Uterus (tissue), 3 donors: ENCODE measurements at regions not wholly inside any gene's neighbourhood (a gene's known extent, or its start where the extent isn't known, plus 50 kb on each side); places are given as distances from the start of the nearest gene placed in this dataset.

Experiments
- DNase-seq, 2 donors: peaks; one replicate each; pipeline ENCODE4 v3.0.0-alpha.2; 2019 to 2020
- H3K27ac ChIP-seq, 2 donors: fragments of 200-600 bp; sonication (generic); 1 replicate in 1 of 2; 2 replicates in 1 of 2; pipeline ENCODE4 v1.5.1; 2016 to 2018
- H3K27me3 ChIP-seq, 2 donors: fragments of 200-600 bp; sonication (generic); one replicate each; pipeline ENCODE4 v1.5.1; 2018 to 2019; ENCODE audit warnings: control low read depth in 1 of 2
- H3K36me3 ChIP-seq, 2 donors: fragments of 200-600 bp; sonication (generic); one replicate each; pipeline ENCODE4 v1.5.1; 2019; ENCODE audit warnings: control low read depth in 1 of 2
- H3K4me1 ChIP-seq, 2 donors: fragments of 200-600 bp; sonication (generic); one replicate each; pipeline ENCODE4 v1.5.1; 2018 to 2019; ENCODE audit warnings: control low read depth in 1 of 2
- H3K4me3 ChIP-seq, 2 donors: fragments of 200-600 bp; sonication (generic); 1 replicate in 1 of 2; 2 replicates in 1 of 2; pipeline ENCODE4 v1.5.1; 2018 to 2019; ENCODE audit warnings: mild to moderate bottlenecking in 1 of 2
- H3K9me3 ChIP-seq, 2 donors: fragments of 200-600 bp; sonication (generic); one replicate each; pipeline ENCODE4 v1.5.1; 2019; ENCODE audit warnings: control low read depth in 1 of 2
- CTCF ChIP-seq, 4 experiments: fragments of 200-600 bp in 2 of 4; fragments of 450-650 bp in 2 of 4; sonication (generic) in 2 of 4; IDR thresholded peaks; one replicate each; pipeline ENCODE4 v1.5.1; 2016 to 2019; ENCODE audit warnings: antibody characterized with exemption in 4 of 4, mild to moderate bottlenecking in 2 of 4, moderate library complexity in 1 of 4
- POLR2A ChIP-seq, 2 donors: fragments of 450-650 bp; IDR thresholded peaks; one replicate each; pipeline ENCODE4 v1.6.1; 2016; ENCODE audit warnings: antibody characterized with exemption in 2 of 2, mild to moderate bottlenecking in 1 of 2, moderate library complexity in 1 of 2
- intact Hi-C: fragments of 100-400 bp; cut with DNase I; formaldehyde crosslinking; loops from one replicate; pipeline ENCODE4 v1.15.1; 2023; ENCODE audit warnings: low total_unique reads
- donor health status: DM: yes; HTN: yes; CAD: no.

DNA sequence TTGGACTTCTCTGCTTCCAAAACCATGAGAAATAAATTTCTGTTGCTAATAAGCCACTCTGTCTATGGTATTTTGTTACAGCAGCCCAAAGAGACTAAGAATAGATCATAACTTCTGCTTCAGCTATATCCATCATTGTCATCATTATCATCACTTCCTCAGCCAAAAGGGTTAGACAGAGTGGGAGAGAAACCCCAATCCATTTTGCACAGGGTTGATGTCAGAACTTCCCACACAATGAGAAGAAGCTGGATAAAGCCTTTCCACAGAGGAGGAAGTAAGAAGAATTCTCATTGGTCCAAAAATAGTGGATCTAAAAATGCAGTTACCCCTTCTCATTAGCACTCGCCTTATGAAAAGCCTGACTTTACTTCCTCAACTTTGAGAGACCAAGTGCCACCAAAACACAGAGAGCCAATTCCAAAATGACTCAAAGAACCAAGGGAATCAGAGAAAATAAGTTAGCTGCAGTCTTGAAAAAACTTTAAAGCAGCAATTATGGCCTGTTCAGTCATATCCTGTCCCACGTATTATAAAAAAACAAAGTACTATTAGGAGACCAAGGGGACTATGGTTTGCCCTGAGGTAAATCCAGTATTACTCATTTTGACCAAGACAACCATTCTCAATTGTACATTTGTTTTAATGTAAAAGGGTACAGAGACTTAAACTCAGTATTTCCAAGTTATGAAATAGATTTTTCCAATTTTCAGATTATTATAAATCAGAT, 80.2 kb downstream of the WNT5A start:
- Histone ChIP-seq H3K4me3 (no peak overlapping the region), H3K4me1 (no peaks in the 10 kb centered on the region), H3K9me3 (no peaks in the 10 kb centered on the region), H3K27ac (no peak overlapping the region), H3K36me3 (no peaks in the 10 kb centered on the region), H3K27me3 (no peaks in the 10 kb centered on the region)
- DNase-seq = no peak
- TF ChIP-seq POLR2A (IDR thresholded peaks at IDR 0.05) = no peak
- no peak for TF ChIP-seq CTCF (IDR thresholded peaks at IDR 0.05)
- intact Hi-C loops = no loop called here

- H3K4me1 ChIP-seq = no peaks in the 10 kb centered on the region
- no peak for DNase-seq
- H3K27ac ChIP-seq = no peak overlapping the region
- intact Hi-C loops = no loop called here
- TF ChIP-seq CTCF (IDR thresholded peaks at IDR 0.05) (peak in 2 of 4 experiments; percentile 9 to 32), POLR2A (IDR thresholded peaks at IDR 0.05) (no peak)
- H3K36me3 ChIP-seq = no peaks in the 10 kb centered on the region
- no peaks in the 10 kb centered on the region for H3K27me3 ChIP-seq
- H3K4me3 ChIP-seq = no peak overlapping the region
- no peaks in the 10 kb centered on the region for H3K9me3 ChIP-seq
Observed at GRCh38 chr3:55405436-55405835, 81.7 kb downstream of the WNT5A start.

GRCh38 chr3:55402886-55403609, 84.1 kb downstream of the WNT5A start:
- intact Hi-C loops = no loop called here
- Histone ChIP-seq H3K4me1 (no peaks in the 10 kb centered on the region), H3K4me3 (no peak overlapping the region), H3K27ac (no peak overlapping the region), H3K36me3 (no peaks in the 10 kb centered on the region), H3K27me3 (no peaks in the 10 kb centered on the region), H3K9me3 (no peaks in the 10 kb centered on the region)
- TF ChIP-seq POLR2A (IDR thresholded peaks at IDR 0.05) (no peak), CTCF (IDR thresholded peaks at IDR 0.05) (no peak)
- DNase-seq = no peak

GRCh38 chr3:55380561-55380960, 106.5 kb downstream of the WNT5A start:
- Histone ChIP-seq H3K4me1 (no peaks in the 10 kb centered on the region), H3K36me3 (no peaks in the 10 kb centered on the region), H3K27me3 (no peaks in the 10 kb centered on the region), H3K4me3 (no peak overlapping the region), H3K9me3 (no peaks in the 10 kb centered on the region), H3K27ac (no peak overlapping the region)
- DNase-seq = no peak
- no peak for TF ChIP-seq POLR2A (IDR thresholded peaks at IDR 0.05)
- no peak for TF ChIP-seq CTCF (IDR thresholded peaks at IDR 0.05)
- intact Hi-C loops = no loop called here

- DNase-seq = no peak
- intact Hi-C loops = no loop called here
- H3K27ac ChIP-seq = no peak overlapping the region
Observed at GRCh38 chr3:55376753-55377347, 110.3 kb downstream of the WNT5A start.

More at GRCh38 chr3:55376753-55377347, 110.3 kb downstream of the WNT5A start:
- Histone ChIP-seq H3K27me3 (no peaks in the 10 kb centered on the region), H3K4me3 (no peak overlapping the region), H3K4me1 (no peaks in the 10 kb centered on the region), H3K9me3 (no peaks in the 10 kb centered on the region), H3K36me3 (no peaks in the 10 kb centered on the region)
- TF ChIP-seq POLR2A (IDR thresholded peaks at IDR 0.05) (no peak), CTCF (IDR thresholded peaks at IDR 0.05) (no peak)
